Adrenal gland (tissue), 9 donors: ENCODE measurements at regions not wholly inside any gene's neighbourhood (a gene's known extent, or its start where the extent isn't known, plus 50 kb on each side); places are given as distances from the start of the nearest gene placed in this dataset.

ENCODE experiments used
- DNase-seq, 7 donors: peaks; one replicate each; pipeline ENCODE4 v3.0.0-alpha.2; 2019 to 2020
- H3K27ac ChIP-seq, 5 donors: fragments of 200-600 bp; sonication (generic) in 4 of 5; 1 replicate in 3 of 5; 2 replicates in 2 of 5; pipeline versions ENCODE4 v1.5.1 to v1.8.0; 2016 to 2020; ENCODE audit warnings: mild to moderate bottlenecking in 1 of 5
- H3K27me3 ChIP-seq: fragments of 200-600 bp; 2 replicates; pipeline ENCODE4 v1.8.0; 2021
- H3K36me3 ChIP-seq, 2 donors: fragments of 200-600 bp; replicated peaks in 1 of 2; 1 replicate in 1 of 2; 2 replicates in 1 of 2; pipeline versions ENCODE4 v1.5.1 to v1.8.0; 2018 to 2022
- H3K4me1 ChIP-seq, 2 donors: fragments of 200-600 bp; replicated peaks in 1 of 2; 1 replicate in 1 of 2; 2 replicates in 1 of 2; pipeline versions ENCODE4 v1.5.1 to v1.8.0; 2018 to 2021
- H3K4me3 ChIP-seq, 4 donors: fragments of 200-600 bp; sonication (generic) in 3 of 4; one replicate each; pipeline ENCODE4 v1.5.1; 2016 to 2018
- H3K9me3 ChIP-seq, 3 donors: fragments of 200-600 bp; sonication (generic) in 1 of 3; replicated peaks in 1 of 3; 1 replicate in 2 of 3; 2 replicates in 1 of 3; pipeline versions ENCODE4 v1.5.1 to v1.8.0; 2016 to 2021
- POLR2A ChIP-seq, 2 donors: fragments of 450-650 bp; IDR thresholded peaks; one replicate each; pipeline ENCODE4 v1.6.1; 2017; ENCODE audit warnings: antibody characterized with exemption in 2 of 2, mild to moderate bottlenecking in 2 of 2, moderate library complexity in 1 of 2
- WGBS, 4 donors: extraction: QIAGEN DNeasy Blood & Tissue Kit in 2 of 4; methylation state at CpG; one replicate each; pipeline versions ENCODE4 v1.1.5 to v1.1.7; 2013 to 2017; 5-methylcytosine and 5-hydroxymethylcytosine counted together
- intact Hi-C, 2 donors: fragments of 100-400 bp; cut with DNase I; formaldehyde crosslinking; loops; one replicate each; pipeline versions ENCODE4 v1.14.1 to v1.15.0; 2022 to 2023
- TF ChIP-seq, protein P1 (sequence below), 6 experiments: fragments of 450-650 bp in 4 of 6; fragments of 200-600 bp in 2 of 6; sonication (generic) in 1 of 6; IDR thresholded peaks; 1 replicate in 5 of 6; 2 replicates in 1 of 6; pipeline versions ENCODE4 v1.5.1 to v1.8.0; 2016 to 2021; ENCODE audit warnings: antibody characterized with exemption in 6 of 6, mild to moderate bottlenecking in 2 of 6, moderate library complexity in 1 of 6
- donor health status: healthy with polysubstance abuse.
- donor health status: Bipolar disorder and iron deficiency.
- donor health status: DM: yes; HTN: yes; CAD: no.
- donor health status: DM: no; HTN: no; CAD: no.
- donor health status: DM: no; HTN: no; CAD: no.

DNA sequence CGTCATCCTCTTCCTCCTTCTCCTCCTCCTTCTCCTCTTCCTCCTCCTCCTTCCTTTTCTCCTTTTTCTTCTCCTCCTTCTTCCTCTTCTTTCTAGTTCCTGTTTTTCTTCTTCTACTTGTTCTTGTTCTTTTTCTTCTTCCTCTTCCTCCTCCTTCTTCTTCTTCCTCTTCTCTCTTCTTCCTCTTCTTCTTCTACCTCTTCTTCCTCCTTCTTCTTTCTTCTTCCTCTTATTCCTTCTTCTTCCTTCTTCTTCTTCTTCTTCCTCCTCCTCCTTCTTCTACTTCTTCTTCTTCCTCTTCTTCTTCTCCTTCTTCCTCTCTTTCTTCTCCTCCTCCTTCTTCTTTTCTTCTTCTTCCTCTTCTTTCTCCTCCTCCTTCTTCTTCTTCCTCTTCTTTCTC is 310.2 kb upstream of the LMCD1 start:
- H3K9me3 ChIP-seq: no peaks in the 10 kb centered on the region
- TF ChIP-seq POLR2A (IDR thresholded peaks at IDR 0.05): no peak
- H3K36me3 ChIP-seq: no peaks in the 10 kb centered on the region
- no peak overlapping the region for H3K4me3 ChIP-seq
- no peak overlapping the region for H3K27ac ChIP-seq
- 78 to 100% (median 82%) methylated on average over 1 of the region's 1 CpG for WGBS, 4 donors
- no peaks in the 10 kb centered on the region for H3K27me3 ChIP-seq
- no peaks in the 10 kb centered on the region for H3K4me1 ChIP-seq
- intact Hi-C loops: no loop called here
- no peak for DNase-seq

DNA sequence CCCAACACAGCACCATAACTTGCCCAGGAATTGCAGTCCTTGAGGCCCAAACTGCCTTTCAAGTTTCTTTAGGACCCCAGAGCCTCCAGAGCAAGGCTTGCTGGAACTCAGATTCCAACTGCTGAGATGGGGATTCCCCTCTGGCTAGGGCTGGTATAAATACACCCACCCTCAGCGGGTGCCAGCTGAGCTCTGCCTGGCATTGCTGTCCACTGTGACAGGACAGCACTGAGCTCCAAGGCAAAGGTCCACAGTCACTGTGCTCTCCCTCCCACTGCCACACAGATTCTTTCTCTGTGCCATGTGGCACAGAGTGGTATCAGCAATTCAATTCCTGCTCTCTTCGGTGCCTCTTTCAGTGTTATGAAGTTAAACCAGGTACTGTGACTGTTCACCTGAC is 304.2 kb upstream of the LMCD1 start:
- H3K4me3 ChIP-seq: no peak overlapping the region
- intact Hi-C loops: no loop called here
- no peak for TF ChIP-seq POLR2A (IDR thresholded peaks at IDR 0.05)
- TF ChIP-seq, protein P1, sequence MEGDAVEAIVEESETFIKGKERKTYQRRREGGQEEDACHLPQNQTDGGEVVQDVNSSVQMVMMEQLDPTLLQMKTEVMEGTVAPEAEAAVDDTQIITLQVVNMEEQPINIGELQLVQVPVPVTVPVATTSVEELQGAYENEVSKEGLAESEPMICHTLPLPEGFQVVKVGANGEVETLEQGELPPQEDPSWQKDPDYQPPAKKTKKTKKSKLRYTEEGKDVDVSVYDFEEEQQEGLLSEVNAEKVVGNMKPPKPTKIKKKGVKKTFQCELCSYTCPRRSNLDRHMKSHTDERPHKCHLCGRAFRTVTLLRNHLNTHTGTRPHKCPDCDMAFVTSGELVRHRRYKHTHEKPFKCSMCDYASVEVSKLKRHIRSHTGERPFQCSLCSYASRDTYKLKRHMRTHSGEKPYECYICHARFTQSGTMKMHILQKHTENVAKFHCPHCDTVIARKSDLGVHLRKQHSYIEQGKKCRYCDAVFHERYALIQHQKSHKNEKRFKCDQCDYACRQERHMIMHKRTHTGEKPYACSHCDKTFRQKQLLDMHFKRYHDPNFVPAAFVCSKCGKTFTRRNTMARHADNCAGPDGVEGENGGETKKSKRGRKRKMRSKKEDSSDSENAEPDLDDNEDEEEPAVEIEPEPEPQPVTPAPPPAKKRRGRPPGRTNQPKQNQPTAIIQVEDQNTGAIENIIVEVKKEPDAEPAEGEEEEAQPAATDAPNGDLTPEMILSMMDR (IDR thresholded peaks at IDR 0.05): no peak
- H3K9me3 ChIP-seq: no peaks in the 10 kb centered on the region
- no peaks in the 10 kb centered on the region for H3K36me3 ChIP-seq
- no peak for DNase-seq
- H3K4me1 ChIP-seq: no peaks in the 10 kb centered on the region
- H3K27ac ChIP-seq: no peak overlapping the region
- no peaks in the 10 kb centered on the region for H3K27me3 ChIP-seq
- WGBS, 4 donors: 82 to 96% (median 86%) methylated on average over 1 to 2 of the region's 2 CpGs

DNA sequence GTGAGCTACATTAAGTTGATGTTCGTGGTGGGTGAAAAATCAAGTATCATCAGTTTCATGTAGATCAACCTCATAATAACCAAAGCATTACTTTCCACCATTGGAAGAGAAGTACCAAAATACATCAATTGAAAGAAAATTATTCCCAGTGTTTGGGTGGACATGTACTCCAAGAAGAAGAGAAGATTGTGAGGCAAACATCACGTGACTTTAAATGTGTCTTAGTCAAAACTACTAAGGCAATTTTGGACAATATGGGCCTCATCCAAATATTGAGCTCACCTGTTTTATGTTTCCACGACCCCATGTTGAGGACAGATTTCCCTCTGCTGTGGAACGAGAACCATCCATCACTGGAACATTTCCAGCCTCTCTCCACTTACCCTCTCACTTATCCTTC is 303.0 kb upstream of the LMCD1 start:
- H3K36me3 ChIP-seq: no peaks in the 10 kb centered on the region
- intact Hi-C loops: no loop called here
- TF ChIP-seq POLR2A (IDR thresholded peaks at IDR 0.05): no peak
- TF ChIP-seq, protein P1 (IDR thresholded peaks at IDR 0.05): no peak
- no peak for DNase-seq
- H3K4me1 ChIP-seq: no peaks in the 10 kb centered on the region
- no peak overlapping the region for H3K4me3 ChIP-seq
- 60 to 91% (median 77%) methylated on average over 4 of the region's 4 CpGs for WGBS, 4 donors
- H3K27me3 ChIP-seq: no peaks in the 10 kb centered on the region
- H3K27ac ChIP-seq: no peak overlapping the region
- no peaks in the 10 kb centered on the region for H3K9me3 ChIP-seq

DNA sequence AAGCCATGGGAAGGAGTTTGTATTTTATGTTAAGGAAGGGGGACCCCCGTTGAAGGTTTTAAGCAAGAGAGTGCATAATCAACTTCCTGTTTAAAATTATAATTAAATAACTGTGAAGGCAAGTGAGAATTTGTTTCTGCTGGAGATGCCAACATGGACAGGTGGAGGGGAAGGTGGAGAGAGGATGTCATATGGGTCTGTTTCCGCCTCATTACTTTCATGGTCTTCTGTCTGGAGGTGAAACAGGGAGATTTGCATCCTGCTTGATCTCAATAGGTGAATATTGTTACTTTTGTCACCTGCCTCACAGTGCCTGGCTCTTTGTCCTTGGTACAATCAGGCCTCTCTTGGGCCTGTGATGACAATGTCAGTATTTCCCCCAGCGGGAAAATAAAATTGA is 300.6 kb upstream of the LMCD1 start:
- H3K27me3 ChIP-seq: no peaks in the 10 kb centered on the region
- no peaks in the 10 kb centered on the region for H3K4me1 ChIP-seq
- H3K9me3 ChIP-seq: no peaks in the 10 kb centered on the region
- no peaks in the 10 kb centered on the region for H3K36me3 ChIP-seq
- 85 to 91% (median 88%) methylated on average over 3 of the region's 3 CpGs for WGBS, 4 donors
- TF ChIP-seq, protein P1 (IDR thresholded peaks at IDR 0.05): no peak
- H3K27ac ChIP-seq: no peak overlapping the region
- H3K4me3 ChIP-seq: no peak overlapping the region
- no peak for DNase-seq
- intact Hi-C loops: no loop called here

DNA sequence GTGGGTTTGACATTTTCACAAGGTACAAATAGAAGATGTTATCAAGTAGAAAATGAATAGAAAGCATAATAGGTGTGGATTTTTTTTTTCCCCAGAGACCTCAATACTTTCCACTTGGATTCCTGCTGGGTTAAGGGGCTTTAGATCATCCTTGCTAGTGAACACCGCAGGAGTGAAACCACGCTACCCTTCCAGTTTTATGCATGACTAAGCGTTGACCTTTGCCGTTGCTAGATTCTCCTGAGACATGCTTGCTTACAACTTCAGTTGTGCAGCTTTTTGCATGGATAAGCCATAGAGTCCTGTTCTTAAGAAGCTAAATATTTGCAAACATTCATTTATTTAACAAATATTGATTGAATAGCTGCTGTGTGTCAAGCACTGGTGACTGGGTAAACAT is 299.7 kb upstream of the LMCD1 start:
- Histone ChIP-seq H3K4me3 (no peak overlapping the region), H3K27me3 (no peaks in the 10 kb centered on the region), H3K9me3 (no peaks in the 10 kb centered on the region), H3K4me1 (no peaks in the 10 kb centered on the region), H3K36me3 (no peaks in the 10 kb centered on the region), H3K27ac (no peak overlapping the region)
- no peak for DNase-seq
- 50 to 68% (median 61%) methylated on average over 4 of the region's 4 CpGs for WGBS, 4 donors
- intact Hi-C loops: no loop called here
- no peak for TF ChIP-seq POLR2A (IDR thresholded peaks at IDR 0.05)
